Kasumi-1 (cell line): ENCODE measurements at regions not wholly inside any gene's neighbourhood (a gene's known extent, or its start where the extent isn't known, plus 50 kb on each side); places are given as distances from the start of the nearest gene placed in this dataset.

ENCODE experiments used
- DNase-seq, 2 experiments: peaks; one replicate each; lab custom pipeline; 2025; lab: John Stamatoyannopoulos, UW

DNA sequence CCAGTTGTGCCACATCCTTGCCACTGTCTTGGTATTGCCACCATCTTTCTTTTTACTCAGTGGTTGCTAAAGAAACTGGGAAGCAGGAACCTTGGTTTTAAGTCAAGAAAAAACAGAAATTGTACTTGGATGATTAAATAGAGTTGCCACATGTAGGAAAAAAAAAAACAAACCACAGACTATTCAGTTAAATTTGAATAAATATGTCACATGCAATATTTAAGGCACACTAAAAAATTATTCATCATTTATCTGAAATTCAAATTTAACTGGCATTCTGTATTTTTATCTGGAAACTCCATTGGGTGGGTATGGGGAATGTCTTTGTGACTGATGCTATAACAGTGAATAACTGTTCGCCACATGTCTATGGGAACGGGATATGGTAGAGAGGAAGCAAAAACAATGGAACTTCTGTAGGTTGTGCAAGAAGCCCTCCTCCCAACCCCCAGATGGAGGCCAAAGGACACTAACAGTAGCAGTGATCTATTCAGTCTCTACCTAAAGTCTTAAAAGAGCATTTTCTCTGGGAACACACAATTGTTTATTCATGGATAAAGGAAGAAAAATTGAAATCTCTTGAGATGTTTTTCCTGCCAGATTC, 57.0 kb upstream of the PLAC8 start:
- no peak for DNase-seq

DNA sequence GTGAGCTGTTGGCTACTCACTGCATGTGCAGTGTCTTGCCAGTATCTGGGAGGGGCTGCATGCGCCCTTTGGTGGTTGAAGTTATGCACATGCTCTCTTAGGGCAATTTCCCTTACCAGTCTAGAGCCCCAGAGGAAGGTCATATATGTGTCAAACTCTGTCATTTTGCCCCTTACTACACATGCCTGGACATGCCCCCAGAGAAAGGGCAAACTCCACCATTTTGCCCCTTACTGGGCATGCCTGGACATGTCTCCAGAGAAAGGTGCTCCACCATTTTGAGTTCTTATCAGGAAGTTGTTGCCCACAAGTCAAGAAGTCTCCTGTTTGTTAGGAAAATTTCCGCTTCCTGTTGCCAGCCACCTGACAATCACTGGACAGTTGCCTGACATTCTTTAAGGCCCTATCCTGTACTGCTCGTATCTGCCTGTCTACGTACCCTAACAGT, 56.4 kb upstream of the PLAC8 start:
- DNase-seq = no peak
